WTC11 (cell line): ENCODE measurements at regions not wholly inside any gene's neighbourhood (a gene's known extent, or its start where the extent isn't known, plus 50 kb on each side); places are given as distances from the start of the nearest gene placed in this dataset.

Source experiments
- ATF1 ChIP-seq: sonication (generic); formaldehyde crosslinking; IDR thresholded peaks from 2 replicates; pipeline ENCODE4 v1.8.1; 2023; ENCODE audit warnings: mild to moderate bottlenecking, moderate library complexity, missing genetic modification reagents
- ATF2 ChIP-seq: sonication (generic); formaldehyde crosslinking; IDR thresholded peaks from 2 replicates; pipeline ENCODE4 v1.8.1; 2022; ENCODE audit warnings: low read depth, missing genetic modification reagents, borderline replicate concordance
- CTCF ChIP-seq: fragments of 200-600 bp; IDR thresholded peaks from 2 replicates; pipeline ENCODE4 v1.8.0; 2022; ENCODE audit warnings: antibody characterized with exemption
- NFYB ChIP-seq: sonication (generic); formaldehyde crosslinking; conservative IDR thresholded peaks from 2 replicates; pipeline ENCODE4 v1.8.0; 2022; ENCODE audit warnings: low read depth, missing genetic modification reagents
- TCF7 ChIP-seq: sonication (generic); formaldehyde crosslinking; IDR thresholded peaks from 2 replicates; pipeline ENCODE4 v1.8.0; 2022; ENCODE audit warnings: mild to moderate bottlenecking, low read depth, missing genetic modification reagents, moderate library complexity
- TP53 ChIP-seq: sonication (generic); formaldehyde crosslinking; IDR thresholded peaks from 2 replicates; pipeline ENCODE4 v1.8.1; 2023; ENCODE audit warnings: mild to moderate bottlenecking, missing genetic modification reagents
- ZNF219 ChIP-seq: sonication (generic); formaldehyde crosslinking; IDR thresholded peaks from 2 replicates; pipeline ENCODE4 v1.8.0; 2023; ENCODE audit warnings: missing genetic modification reagents, mild to moderate bottlenecking, borderline replicate concordance
- ZNF423 ChIP-seq: fragments of 250-450 bp; sonication (Bioruptor Pico); IDR thresholded peaks from 2 replicates; pipeline ENCODE4 v2.1.2; 2022; ENCODE audit warnings: mild to moderate bottlenecking, moderate library complexity
- TF ChIP-seq, protein P1 (sequence below): sonication (generic); formaldehyde crosslinking; IDR thresholded peaks from 2 replicates; pipeline ENCODE4 v1.8.0; 2022; ENCODE audit warnings: mild to moderate bottlenecking, missing genetic modification reagents

DNA sequence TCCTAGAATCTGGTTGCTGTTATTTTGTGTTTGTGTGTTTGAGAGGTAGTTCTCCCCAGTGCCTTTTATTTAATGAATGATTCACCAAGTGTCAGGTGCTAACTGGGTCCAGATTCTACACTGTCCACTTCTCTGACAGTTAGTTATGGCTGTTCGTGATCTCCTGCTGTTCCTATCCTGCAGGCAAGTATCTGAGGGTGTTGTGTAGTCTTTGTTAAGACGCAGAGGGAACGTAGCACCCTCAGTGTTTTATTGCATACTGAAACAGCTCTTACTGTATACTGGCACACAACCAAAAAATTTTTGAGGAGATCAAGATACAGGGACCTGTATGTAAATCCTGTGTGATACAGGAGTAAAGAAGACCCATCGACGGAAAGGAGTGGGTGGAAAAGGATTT, 1271.3 kb downstream of the ROBO1 start:
- TF ChIP-seq ZNF423 (CRISPR knock-in tag), result no peak
- no peak for TF ChIP-seq CTCF
- TF ChIP-seq TP53 (CRISPR knock-in tag), result no peak
- TF ChIP-seq ATF2 (CRISPR knock-in tag), result no peak
- TF ChIP-seq ATF1 (CRISPR knock-in tag), result no peak
- TF ChIP-seq ZNF219 (CRISPR knock-in tag), result no peak
- no peak for TF ChIP-seq TCF7
- TF ChIP-seq, protein P1, sequence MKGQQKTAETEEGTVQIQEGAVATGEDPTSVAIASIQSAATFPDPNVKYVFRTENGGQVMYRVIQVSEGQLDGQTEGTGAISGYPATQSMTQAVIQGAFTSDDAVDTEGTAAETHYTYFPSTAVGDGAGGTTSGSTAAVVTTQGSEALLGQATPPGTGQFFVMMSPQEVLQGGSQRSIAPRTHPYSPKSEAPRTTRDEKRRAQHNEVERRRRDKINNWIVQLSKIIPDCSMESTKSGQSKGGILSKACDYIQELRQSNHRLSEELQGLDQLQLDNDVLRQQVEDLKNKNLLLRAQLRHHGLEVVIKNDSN, result no peak
- no peak for TF ChIP-seq NFYB (CRISPR knock-in tag)
